ENCODE measurements at regions not wholly inside any gene's neighbourhood (a gene's known extent, or its start where the extent isn't known, plus 50 kb on each side); places are given as distances from the start of the nearest gene placed in this dataset.

DNA sequence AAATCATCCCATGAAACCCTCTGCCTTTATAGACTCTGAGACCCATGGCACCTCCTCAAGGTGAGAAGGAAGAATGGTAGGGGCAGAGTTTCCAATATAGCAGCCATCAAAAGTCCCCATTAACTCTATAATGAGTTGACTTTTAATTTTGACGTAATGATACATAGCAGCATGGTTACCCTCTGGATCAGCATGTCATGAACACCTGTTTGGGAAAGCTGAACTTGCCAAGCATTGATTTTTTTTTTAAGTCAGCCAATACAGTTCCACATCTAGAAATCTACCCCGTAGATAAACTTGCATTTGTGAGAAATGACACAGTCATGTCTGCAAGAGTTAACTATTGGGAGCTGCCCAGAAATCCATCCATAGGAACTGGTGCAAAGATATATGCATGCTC lies 191.8 kb downstream of the TMEM114 start:
- H3K4me3 ChIP-seq (ENCODE audit: low read length): no peak overlapping the region
- H3K9me3 Mint-ChIP-seq: no peaks in the 10 kb centered on the region
- no peaks in the 10 kb centered on the region for H3K9me3 ChIP-seq (ENCODE audit: control insufficient read depth, low read length)
- TF ChIP-seq, protein P1, sequence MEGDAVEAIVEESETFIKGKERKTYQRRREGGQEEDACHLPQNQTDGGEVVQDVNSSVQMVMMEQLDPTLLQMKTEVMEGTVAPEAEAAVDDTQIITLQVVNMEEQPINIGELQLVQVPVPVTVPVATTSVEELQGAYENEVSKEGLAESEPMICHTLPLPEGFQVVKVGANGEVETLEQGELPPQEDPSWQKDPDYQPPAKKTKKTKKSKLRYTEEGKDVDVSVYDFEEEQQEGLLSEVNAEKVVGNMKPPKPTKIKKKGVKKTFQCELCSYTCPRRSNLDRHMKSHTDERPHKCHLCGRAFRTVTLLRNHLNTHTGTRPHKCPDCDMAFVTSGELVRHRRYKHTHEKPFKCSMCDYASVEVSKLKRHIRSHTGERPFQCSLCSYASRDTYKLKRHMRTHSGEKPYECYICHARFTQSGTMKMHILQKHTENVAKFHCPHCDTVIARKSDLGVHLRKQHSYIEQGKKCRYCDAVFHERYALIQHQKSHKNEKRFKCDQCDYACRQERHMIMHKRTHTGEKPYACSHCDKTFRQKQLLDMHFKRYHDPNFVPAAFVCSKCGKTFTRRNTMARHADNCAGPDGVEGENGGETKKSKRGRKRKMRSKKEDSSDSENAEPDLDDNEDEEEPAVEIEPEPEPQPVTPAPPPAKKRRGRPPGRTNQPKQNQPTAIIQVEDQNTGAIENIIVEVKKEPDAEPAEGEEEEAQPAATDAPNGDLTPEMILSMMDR (conservative IDR thresholded peaks at IDR 0.05): no peak
- peaks cover 6% of the 10 kb centered on the region for H3K27me3 ChIP-seq (ENCODE audit: control insufficient read depth, insufficient read depth, low read length, poor library complexity, severe bottlenecking)
- no peaks in the 10 kb centered on the region for H3K36me3 ChIP-seq (ENCODE audit: control insufficient read depth, insufficient read depth, low read length)
- peaks cover 7% of the 10 kb centered on the region for H3K27me3 Mint-ChIP-seq (ENCODE audit: insufficient read depth)
- H3K27ac Mint-ChIP-seq: no peak overlapping the region
- WGBS, 2 experiments (ENCODE audit: insufficient coverage in 1 of 2, insufficient read length in 1 of 2): 92 to 95% methylated on average over 2 of the region's 2 CpGs
- peaks cover 4% of the 10 kb centered on the region for H3K4me1 Mint-ChIP-seq
- H3K4me1 ChIP-seq (ENCODE audit: control insufficient read depth, insufficient read depth, low read length): no peaks in the 10 kb centered on the region
- no peak overlapping the region for H3K4me3 Mint-ChIP-seq
- H3K9ac ChIP-seq (ENCODE audit: extremely low read depth, low read length, poor library complexity, severe bottlenecking): no peak overlapping the region
- no peak overlapping the region for H3K27ac ChIP-seq (ENCODE audit: low read depth, low read length)
- no peak for DNase-seq
- no peaks in the 10 kb centered on the region for H3K36me3 Mint-ChIP-seq (ENCODE audit: low read depth)

DNA sequence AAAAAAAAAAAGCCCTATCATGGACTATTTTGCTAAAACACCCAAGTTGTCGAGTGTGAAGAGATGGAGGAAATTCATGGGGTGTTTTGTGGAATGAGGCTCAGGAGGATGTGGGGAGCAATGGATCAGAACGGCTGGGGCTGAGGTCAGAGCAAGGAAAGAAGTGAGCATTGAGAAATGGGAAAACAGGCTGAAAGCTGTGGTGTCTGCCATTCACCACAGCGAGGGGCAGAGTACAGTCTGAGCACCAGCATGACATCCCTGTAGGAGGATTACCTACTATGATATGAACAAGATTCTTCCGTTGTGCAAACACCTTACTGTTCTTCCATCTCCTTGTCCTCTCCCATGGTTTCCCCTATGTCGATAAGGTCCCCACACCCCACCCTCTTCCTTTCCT lies 193.1 kb downstream of the TMEM114 start:
- WGBS, 2 experiments (ENCODE audit: insufficient coverage in 1 of 2, insufficient read length in 1 of 2): 84 to 88% methylated on average over 5 of the region's 5 CpGs
- H3K36me3 ChIP-seq (ENCODE audit: control insufficient read depth, insufficient read depth, low read length): no peaks in the 10 kb centered on the region
- no peaks in the 10 kb centered on the region for H3K9me3 Mint-ChIP-seq
- H3K36me3 Mint-ChIP-seq (ENCODE audit: low read depth): no peaks in the 10 kb centered on the region
- TF ChIP-seq, protein P1 (conservative IDR thresholded peaks at IDR 0.05): no peak
- no peak for DNase-seq
- H3K4me3 Mint-ChIP-seq: no peak overlapping the region
- no peak overlapping the region for H3K27ac Mint-ChIP-seq
- peaks cover 7% of the 10 kb centered on the region for H3K27me3 Mint-ChIP-seq (ENCODE audit: insufficient read depth)
- peaks cover 6% of the 10 kb centered on the region for H3K27me3 ChIP-seq (ENCODE audit: control insufficient read depth, insufficient read depth, low read length, poor library complexity, severe bottlenecking)
- H3K27ac ChIP-seq (ENCODE audit: low read depth, low read length): no peak overlapping the region
- H3K9ac ChIP-seq (ENCODE audit: extremely low read depth, low read length, poor library complexity, severe bottlenecking): no peak overlapping the region
- H3K4me3 ChIP-seq (ENCODE audit: low read length): no peak overlapping the region
- no peaks in the 10 kb centered on the region for H3K4me1 ChIP-seq (ENCODE audit: control insufficient read depth, insufficient read depth, low read length)
- no peaks in the 10 kb centered on the region for H3K4me1 Mint-ChIP-seq
- no peaks in the 10 kb centered on the region for H3K9me3 ChIP-seq (ENCODE audit: control insufficient read depth, low read length)

DNA sequence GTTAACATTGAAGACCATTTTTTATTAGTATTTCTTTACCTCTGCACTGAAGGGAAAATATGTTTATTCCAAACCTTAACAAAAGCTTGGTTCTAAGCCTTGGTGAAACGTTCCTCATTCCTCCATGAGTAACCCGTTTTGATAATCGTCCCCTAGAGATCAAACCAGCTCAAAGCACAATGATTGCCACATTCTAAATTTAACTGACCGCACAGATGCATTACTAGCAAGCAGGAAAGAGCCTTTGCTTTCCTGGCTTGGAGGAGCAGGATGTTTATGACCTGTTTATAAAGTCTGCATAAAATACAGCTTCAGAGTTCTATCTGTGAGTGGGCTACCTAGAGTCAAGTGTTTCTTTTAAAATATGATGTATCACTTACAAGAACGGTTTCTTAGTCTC lies 193.8 kb downstream of the TMEM114 start:
- H3K27me3 Mint-ChIP-seq (ENCODE audit: insufficient read depth): peaks cover 6% of the 10 kb centered on the region
- TF ChIP-seq, protein P1 (conservative IDR thresholded peaks at IDR 0.05): no peak
- no peaks in the 10 kb centered on the region for H3K36me3 Mint-ChIP-seq (ENCODE audit: low read depth)
- Histone ChIP-seq H3K9me3 (ENCODE audit: control insufficient read depth, low read length) (no peaks in the 10 kb centered on the region), H3K4me1 (ENCODE audit: control insufficient read depth, insufficient read depth, low read length) (no peaks in the 10 kb centered on the region), H3K36me3 (ENCODE audit: control insufficient read depth, insufficient read depth, low read length) (no peaks in the 10 kb centered on the region), H3K27me3 (ENCODE audit: control insufficient read depth, insufficient read depth, low read length, poor library complexity, severe bottlenecking) (peaks cover 6% of the 10 kb centered on the region), H3K27ac (ENCODE audit: low read depth, low read length) (no peak overlapping the region), H3K4me3 (ENCODE audit: low read length) (no peak overlapping the region), H3K9ac (ENCODE audit: extremely low read depth, low read length, poor library complexity, severe bottlenecking) (no peak overlapping the region)
- no peaks in the 10 kb centered on the region for H3K9me3 Mint-ChIP-seq
- WGBS, 2 experiments (ENCODE audit: insufficient coverage in 1 of 2, insufficient read length in 1 of 2): 82 to 94% methylated on average over 4 to 5 of the region's 5 CpGs
- DNase-seq: no peak
- H3K4me3 Mint-ChIP-seq: no peak overlapping the region
- H3K4me1 Mint-ChIP-seq: no peaks in the 10 kb centered on the region
- H3K27ac Mint-ChIP-seq: no peak overlapping the region

All from endodermal cell (in vitro differentiated cells).